RWPE2 (cell line): ENCODE measurements at regions not wholly inside any gene's neighbourhood (a gene's known extent, or its start where the extent isn't known, plus 50 kb on each side); places are given as distances from the start of the nearest gene placed in this dataset.

Experiments
- ATAC-seq: fragments of 200-7000 bp; cut with Tn5 transposase; 3 replicates; pipeline ENCODE4 v1.9.1; 2021; ENCODE audit warnings: low read depth
- DNase-seq: peaks from one replicate; pipeline ENCODE4 v3.0.0-alpha.2; 2020; ENCODE audit warnings: low spot score
- H3K27ac ChIP-seq: fragments of 450-650 bp; 2 replicates; pipeline ENCODE4 v1.5.1; 2017; ENCODE audit warnings: mild to moderate bottlenecking; ENCODE audit not compliant: poor library complexity, severe bottlenecking
- H3K27me3 ChIP-seq: fragments of 250-450 bp; sonication (Bioruptor Pico); 2 replicates; pipeline ENCODE4 v1.5.1; 2021; ENCODE audit warnings: mild to moderate bottlenecking, moderate library complexity; ENCODE audit not compliant: insufficient read depth, poor library complexity, severe bottlenecking
- H3K36me3 ChIP-seq: fragments of 250-450 bp; sonication (Bioruptor Pico); 2 replicates; pipeline ENCODE4 v1.5.1; 2020; ENCODE audit warnings: low read depth, mild to moderate bottlenecking, moderate library complexity
- H3K4me1 ChIP-seq: fragments of 250-450 bp; sonication (Bioruptor Pico); 2 replicates; pipeline ENCODE4 v1.5.1; 2021; ENCODE audit warnings: mild to moderate bottlenecking, moderate library complexity; ENCODE audit not compliant: insufficient read depth, poor library complexity, severe bottlenecking
- H3K4me3 ChIP-seq: fragments of 250-450 bp; sonication (Bioruptor Pico); 2 replicates; pipeline ENCODE4 v1.5.1; 2021; ENCODE audit warnings: mild to moderate bottlenecking, moderate library complexity; ENCODE audit not compliant: severe bottlenecking
- H3K9me3 ChIP-seq: fragments of 250-450 bp; sonication (Bioruptor Pico); 2 replicates; pipeline ENCODE4 v1.5.1; 2021; ENCODE audit warnings: mild to moderate bottlenecking, moderate library complexity; ENCODE audit not compliant: severe bottlenecking
- CTCF ChIP-seq: fragments of 450-650 bp; IDR thresholded peaks from one replicate; pipeline ENCODE4 v1.5.1; 2017; ENCODE audit warnings: mild to moderate bottlenecking, moderate library complexity; ENCODE audit not compliant: poor library complexity, severe bottlenecking

- Histone ChIP-seq H3K9me3 (no peaks in the 10 kb centered on the region), H3K36me3 (no peaks in the 10 kb centered on the region), H3K27ac (no peak overlapping the region), H3K4me3 (no peak overlapping the region), H3K4me1 (no peaks in the 10 kb centered on the region), H3K27me3 (peaks cover 8% of the 10 kb centered on the region)
- no peak for TF ChIP-seq CTCF
- DNase-seq (no peak), ATAC-seq (no peak)
Measured at GRCh38 chr4:84413480-84413879, 85.6 kb downstream of the NKX6-1 start.

GRCh38 chr4:84412062-84412461, 87.0 kb downstream of the NKX6-1 start:
- DNase-seq (no peak), ATAC-seq (no peak)
- TF ChIP-seq CTCF, result no peak
- Histone ChIP-seq H3K27me3 (peaks cover 8% of the 10 kb centered on the region), H3K9me3 (no peaks in the 10 kb centered on the region), H3K4me3 (no peak overlapping the region), H3K27ac (no peak overlapping the region), H3K4me1 (no peaks in the 10 kb centered on the region), H3K36me3 (no peaks in the 10 kb centered on the region)

GRCh38 chr4:84407554-84408407, 91.3 kb downstream of the NKX6-1 start:
- DNase-seq, result no peak
- Histone ChIP-seq H3K4me3 (no peak overlapping the region), H3K27ac (no peak overlapping the region), H3K27me3 (peaks cover 4% of the 10 kb centered on the region), H3K9me3 (no peaks in the 10 kb centered on the region), H3K36me3 (no peaks in the 10 kb centered on the region), H3K4me1 (no peaks in the 10 kb centered on the region)
- ATAC-seq, result no peak
- no peak for TF ChIP-seq CTCF

GRCh38 chr4:84403656-84404055, 95.4 kb downstream of the NKX6-1 start:
- Histone ChIP-seq H3K4me1 (no peaks in the 10 kb centered on the region), H3K27me3 (no peaks in the 10 kb centered on the region), H3K9me3 (no peaks in the 10 kb centered on the region), H3K4me3 (no peak overlapping the region), H3K36me3 (no peaks in the 10 kb centered on the region), H3K27ac (no peak overlapping the region)
- no peak for ATAC-seq
- DNase-seq, result no peak
- TF ChIP-seq CTCF, result no peak

- no peak overlapping the region for H3K27ac ChIP-seq
- no peak for DNase-seq
- no peaks in the 10 kb centered on the region for H3K36me3 ChIP-seq
- TF ChIP-seq CTCF, result no peak
- no peak overlapping the region for H3K4me3 ChIP-seq
- peaks cover 5% of the 10 kb centered on the region for H3K27me3 ChIP-seq
- H3K9me3 ChIP-seq, result no peaks in the 10 kb centered on the region
- ATAC-seq, result no peak
- H3K4me1 ChIP-seq, result no peaks in the 10 kb centered on the region
Measured at GRCh38 chr4:84401701-84402306, 97.3 kb downstream of the NKX6-1 start.
